ENCODE measurements at regions not wholly inside any gene's neighbourhood (a gene's known extent, or its start where the extent isn't known, plus 50 kb on each side); places are given as distances from the start of the nearest gene placed in this dataset.

DNA sequence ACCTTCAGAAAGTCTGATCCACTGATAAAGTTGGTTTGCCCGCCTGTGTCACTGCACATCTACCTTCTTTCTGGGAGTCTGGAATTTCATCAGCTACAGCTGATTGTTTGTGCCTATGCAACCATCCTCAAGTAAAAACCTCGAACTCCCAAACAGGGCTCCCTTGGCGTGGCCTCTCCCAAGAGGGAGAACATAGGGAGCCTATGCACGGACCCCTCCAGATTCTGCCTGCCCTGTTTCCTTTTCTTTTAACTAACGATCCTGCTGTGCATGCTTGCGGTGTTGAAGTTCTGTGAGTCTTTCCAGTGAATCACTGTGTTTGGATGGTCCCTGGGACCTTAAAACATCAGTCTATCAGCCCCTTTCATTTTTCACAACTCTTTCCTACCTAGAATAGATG lies 226.9 kb upstream of the SEMA3D start:
- DNase-seq, result no peak
- TF ChIP-seq CTCF (IDR thresholded peaks at IDR 0.05), result no peak
- no peak for TF ChIP-seq POLR2A (IDR thresholded peaks at IDR 0.05)
- TF ChIP-seq POLR2AphosphoS5 (IDR thresholded peaks at IDR 0.05), result no peak
- intact Hi-C loops (cut with DNase I; ENCODE audit: low total_unique reads), result no loop called here
- H3K27ac ChIP-seq, result no peak overlapping the region
- no peak overlapping the region for H3K4me3 ChIP-seq
- H3K36me3 ChIP-seq, result no peaks in the 10 kb centered on the region
- H3K27me3 ChIP-seq, result no peaks in the 10 kb centered on the region
- WGBS, 5 donors, result 83 to 87% (median 85%) methylated on average over 6 of the region's 6 CpGs
- H3K9me3 ChIP-seq, result no peaks in the 10 kb centered on the region
- no peaks in the 10 kb centered on the region for H3K4me1 ChIP-seq

GRCh38 chr7:85412912-85413311 lies 226.1 kb upstream of the SEMA3D start:
- Histone ChIP-seq H3K27me3 (no peaks in the 10 kb centered on the region), H3K9me3 (no peaks in the 10 kb centered on the region), H3K4me1 (no peaks in the 10 kb centered on the region), H3K27ac (no peak overlapping the region), H3K36me3 (no peaks in the 10 kb centered on the region), H3K4me3 (no peak overlapping the region)
- intact Hi-C loops (cut with DNase I; ENCODE audit: low total_unique reads), result no loop called here
- WGBS, 5 donors, result 81 to 91% (median 89%) methylated on average over 3 of the region's 3 CpGs
- TF ChIP-seq POLR2AphosphoS5 (IDR thresholded peaks at IDR 0.05) (no peak), EP300 (IDR thresholded peaks at IDR 0.05) (no peak), CTCF (IDR thresholded peaks at IDR 0.05) (no peak), POLR2A (IDR thresholded peaks at IDR 0.05) (no peak)
- DNase-seq, result no peak

DNA sequence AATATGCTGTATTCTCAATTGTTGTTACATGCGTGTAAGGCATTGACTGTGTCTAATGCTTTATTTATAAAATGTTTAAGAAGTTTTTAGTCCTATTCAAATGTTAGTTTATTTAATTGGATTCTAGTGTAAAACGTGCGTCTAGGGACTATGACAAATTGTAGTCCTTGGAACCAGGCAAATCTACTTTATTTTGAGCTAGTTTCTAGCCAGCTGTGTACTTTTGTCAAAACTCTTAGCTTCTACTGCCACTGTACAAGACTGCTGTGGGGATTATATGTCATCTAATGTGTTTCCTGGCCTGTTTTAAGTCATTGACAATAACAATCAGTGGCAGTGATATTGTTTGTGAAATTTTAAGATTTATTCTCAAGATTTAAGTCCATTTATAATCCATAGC lies 220.5 kb upstream of the SEMA3D start:
- Histone ChIP-seq H3K36me3 (no peaks in the 10 kb centered on the region), H3K27ac (no peak overlapping the region), H3K4me3 (no peak overlapping the region), H3K4me1 (no peaks in the 10 kb centered on the region), H3K27me3 (no peaks in the 10 kb centered on the region), H3K9me3 (no peaks in the 10 kb centered on the region)
- intact Hi-C loops (cut with DNase I; ENCODE audit: low total_unique reads), result no loop called here
- DNase-seq, result no peak
- TF ChIP-seq EP300 (IDR thresholded peaks at IDR 0.05), result no peak
- no peak for TF ChIP-seq POLR2A (IDR thresholded peaks at IDR 0.05)
- TF ChIP-seq POLR2AphosphoS5 (IDR thresholded peaks at IDR 0.05), result no peak
- TF ChIP-seq CTCF (IDR thresholded peaks at IDR 0.05), result no peak
- WGBS, 5 donors, result 70 to 77% (median 71%) methylated on average over 3 of the region's 3 CpGs

- H3K4me3 ChIP-seq, result no peak overlapping the region
- no peaks in the 10 kb centered on the region for H3K4me1 ChIP-seq
- H3K27me3 ChIP-seq, result no peaks in the 10 kb centered on the region
- no peak overlapping the region for H3K27ac ChIP-seq
- no peaks in the 10 kb centered on the region for H3K9me3 ChIP-seq
- no peak for DNase-seq
- intact Hi-C loops (cut with DNase I; ENCODE audit: low total_unique reads), result no loop called here
- no peak for TF ChIP-seq CTCF (IDR thresholded peaks at IDR 0.05)
- no peak for TF ChIP-seq POLR2A (IDR thresholded peaks at IDR 0.05)
- no peak for TF ChIP-seq EP300 (IDR thresholded peaks at IDR 0.05)
- TF ChIP-seq POLR2AphosphoS5 (IDR thresholded peaks at IDR 0.05), result no peak
- 87 to 95% (median 88%) methylated on average over 2 of the region's 2 CpGs for WGBS, 5 donors
- H3K36me3 ChIP-seq, result no peaks in the 10 kb centered on the region
These were observed 218.4 kb upstream of the SEMA3D start for GRCh38 chr7:85405016-85405902.
